Lower leg skin (tissue), 3 donors: ENCODE measurements at regions not wholly inside any gene's neighbourhood (a gene's known extent, or its start where the extent isn't known, plus 50 kb on each side); places are given as distances from the start of the nearest gene placed in this dataset.

ENCODE experiments used
- POLR2A ChIP-seq, 2 donors: fragments of 450-650 bp; IDR thresholded peaks; one replicate each; pipeline ENCODE4 v1.6.1; 2016 to 2017; ENCODE audit warnings: antibody characterized with exemption in 2 of 2, mild to moderate bottlenecking in 1 of 2, moderate library complexity in 1 of 2
- TF ChIP-seq, protein P1 (sequence below), 3 donors: fragments of 450-650 bp; IDR thresholded peaks; one replicate each; pipeline ENCODE4 v1.5.1; 2016; ENCODE audit warnings: antibody characterized with exemption in 3 of 3, mild to moderate bottlenecking in 3 of 3, moderate library complexity in 2 of 3

DNA sequence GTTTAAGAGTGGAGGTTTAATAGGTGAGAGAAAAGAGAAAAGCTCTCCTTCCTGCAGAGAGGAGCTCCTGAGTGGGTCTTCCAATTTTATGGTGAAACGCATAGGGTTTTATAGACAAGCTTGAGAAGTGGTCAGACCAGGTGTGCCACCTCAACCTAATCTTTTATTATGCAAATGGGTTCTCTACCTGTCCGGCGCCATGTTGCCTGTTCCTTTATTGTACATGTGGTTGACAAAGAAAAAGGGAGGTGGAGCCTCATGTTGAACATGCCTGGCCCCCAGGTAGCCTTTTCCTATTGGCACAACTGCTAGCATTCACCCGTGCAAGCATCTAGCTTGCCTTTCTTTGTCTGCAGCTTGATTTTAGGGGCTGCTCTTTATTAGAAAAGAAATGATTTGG lies 115.9 kb upstream of the F13A1 start:
- TF ChIP-seq, protein P1, sequence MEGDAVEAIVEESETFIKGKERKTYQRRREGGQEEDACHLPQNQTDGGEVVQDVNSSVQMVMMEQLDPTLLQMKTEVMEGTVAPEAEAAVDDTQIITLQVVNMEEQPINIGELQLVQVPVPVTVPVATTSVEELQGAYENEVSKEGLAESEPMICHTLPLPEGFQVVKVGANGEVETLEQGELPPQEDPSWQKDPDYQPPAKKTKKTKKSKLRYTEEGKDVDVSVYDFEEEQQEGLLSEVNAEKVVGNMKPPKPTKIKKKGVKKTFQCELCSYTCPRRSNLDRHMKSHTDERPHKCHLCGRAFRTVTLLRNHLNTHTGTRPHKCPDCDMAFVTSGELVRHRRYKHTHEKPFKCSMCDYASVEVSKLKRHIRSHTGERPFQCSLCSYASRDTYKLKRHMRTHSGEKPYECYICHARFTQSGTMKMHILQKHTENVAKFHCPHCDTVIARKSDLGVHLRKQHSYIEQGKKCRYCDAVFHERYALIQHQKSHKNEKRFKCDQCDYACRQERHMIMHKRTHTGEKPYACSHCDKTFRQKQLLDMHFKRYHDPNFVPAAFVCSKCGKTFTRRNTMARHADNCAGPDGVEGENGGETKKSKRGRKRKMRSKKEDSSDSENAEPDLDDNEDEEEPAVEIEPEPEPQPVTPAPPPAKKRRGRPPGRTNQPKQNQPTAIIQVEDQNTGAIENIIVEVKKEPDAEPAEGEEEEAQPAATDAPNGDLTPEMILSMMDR (IDR thresholded peaks at IDR 0.05): no peak
- no peak for TF ChIP-seq POLR2A (IDR thresholded peaks at IDR 0.05)
